ENCODE measurements at regions not wholly inside any gene's neighbourhood (a gene's known extent, or its start where the extent isn't known, plus 50 kb on each side); places are given as distances from the start of the nearest gene placed in this dataset.
"Not testable (repeated sequence)": the region's sequence is repeated elsewhere in the genome, so short reads cannot be mapped to it uniquely, and the experiment has no call there.

DNA sequence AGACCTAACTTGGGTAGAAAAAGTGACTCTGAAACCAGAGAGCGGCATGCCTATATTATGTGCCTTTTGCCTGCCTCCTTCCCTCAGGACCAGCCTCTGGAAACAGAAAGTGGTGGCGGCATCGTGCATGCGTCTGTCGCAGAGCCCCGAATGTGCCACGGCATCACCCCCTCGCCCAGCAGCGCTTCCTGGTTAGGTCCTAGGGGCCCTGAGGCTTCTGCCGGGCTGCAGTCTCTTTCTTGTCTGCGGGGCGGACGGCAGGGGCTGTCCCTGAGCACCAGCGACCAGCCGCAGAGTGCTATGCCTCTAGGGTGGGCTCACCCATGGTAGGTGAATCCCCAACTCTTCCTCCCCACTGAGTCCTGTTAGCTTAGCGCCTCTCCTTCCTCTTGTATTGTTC lies 68.7 kb downstream of the VSIG4 start:
- intact Hi-C loops (cut with DNase I) = no loop called here
- DNase-seq (ENCODE audit: low spot score) = no peak

DNA sequence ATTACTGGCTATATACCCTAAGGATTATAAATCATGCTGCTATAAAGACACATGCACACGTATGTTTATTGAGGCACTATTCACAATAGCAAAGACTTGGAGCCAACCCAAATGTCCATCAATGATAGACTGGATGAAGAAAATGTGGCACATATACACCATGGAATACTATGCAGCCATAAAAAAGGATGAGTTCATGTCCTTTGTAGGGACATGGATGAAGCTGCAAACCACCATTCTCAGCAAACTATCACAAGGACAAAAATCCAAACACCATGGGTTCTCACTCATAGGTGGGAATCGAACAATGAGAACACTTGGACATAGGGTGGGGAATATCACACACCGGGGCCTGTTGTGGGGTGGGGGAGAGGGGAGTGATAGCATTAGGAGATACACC lies 72.7 kb downstream of the VSIG4 start:
- intact Hi-C loops (cut with DNase I); DNase-seq (ENCODE audit: low spot score): not testable (repeated sequence)

DNA sequence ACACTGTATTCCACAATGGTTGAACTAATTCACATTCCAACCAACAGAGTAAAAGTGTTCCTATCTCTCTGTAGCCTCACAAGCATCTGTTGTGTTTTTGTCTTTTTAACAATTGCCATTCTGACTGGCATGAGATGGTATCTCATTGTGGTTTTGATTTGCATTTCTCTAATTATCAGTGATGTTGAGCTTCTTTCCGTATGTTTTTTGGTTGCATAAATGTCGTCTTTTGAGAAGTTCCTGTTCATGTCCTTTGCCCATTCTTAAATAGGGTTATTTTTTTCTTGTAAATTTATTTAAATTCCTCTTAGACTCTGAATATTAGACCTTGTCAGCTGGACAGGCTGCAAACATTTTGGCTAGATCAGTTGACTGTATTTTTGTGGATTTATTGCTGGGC lies 78.2 kb downstream of the VSIG4 start:
- no peak for DNase-seq (ENCODE audit: low spot score)
- intact Hi-C loops (cut with DNase I) = no loop called here

DNA sequence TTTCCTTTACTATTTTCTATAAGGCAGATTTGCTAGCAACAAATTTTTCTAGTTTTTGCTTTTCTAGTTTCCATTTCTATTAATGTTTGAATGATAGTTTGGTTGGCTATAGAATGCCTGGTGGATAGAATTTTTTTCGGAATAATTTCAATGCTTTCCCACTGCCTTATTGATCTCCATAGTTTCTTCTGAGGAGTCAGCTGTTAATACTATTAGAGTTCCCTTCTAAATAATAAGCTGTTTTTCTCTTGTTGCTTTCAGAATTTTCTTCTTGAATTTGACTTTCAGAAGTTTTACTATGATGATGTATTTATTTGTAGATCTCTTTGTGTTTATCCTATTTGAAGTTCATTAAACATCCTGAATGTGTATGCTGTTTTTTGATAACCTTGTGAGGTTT lies 91.8 kb downstream of the VSIG4 start:
- intact Hi-C loops (cut with DNase I) = no loop called here
- DNase-seq (ENCODE audit: low spot score) = no peak

DNA sequence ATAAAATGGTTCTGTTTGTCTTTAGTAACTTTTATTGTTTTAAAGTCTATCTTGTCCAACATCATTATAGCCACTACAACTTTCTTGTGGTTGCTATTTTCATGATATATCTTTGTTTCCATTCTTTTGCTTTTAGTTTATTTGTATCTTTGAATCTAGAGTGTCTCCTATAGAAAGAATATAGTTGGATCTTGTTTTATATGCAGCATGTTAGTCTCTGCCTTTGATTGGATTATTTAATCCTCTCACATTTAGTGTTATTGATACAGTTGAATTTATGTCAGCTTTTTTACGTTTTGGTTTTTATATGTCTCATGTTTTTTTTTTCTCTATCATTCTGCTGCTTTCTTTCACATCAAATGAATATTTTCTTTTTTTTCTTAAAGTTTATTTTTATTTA lies 98.1 kb downstream of the VSIG4 start:
- DNase-seq (ENCODE audit: low spot score) = no peak
- intact Hi-C loops (cut with DNase I) = no loop called here

DNA sequence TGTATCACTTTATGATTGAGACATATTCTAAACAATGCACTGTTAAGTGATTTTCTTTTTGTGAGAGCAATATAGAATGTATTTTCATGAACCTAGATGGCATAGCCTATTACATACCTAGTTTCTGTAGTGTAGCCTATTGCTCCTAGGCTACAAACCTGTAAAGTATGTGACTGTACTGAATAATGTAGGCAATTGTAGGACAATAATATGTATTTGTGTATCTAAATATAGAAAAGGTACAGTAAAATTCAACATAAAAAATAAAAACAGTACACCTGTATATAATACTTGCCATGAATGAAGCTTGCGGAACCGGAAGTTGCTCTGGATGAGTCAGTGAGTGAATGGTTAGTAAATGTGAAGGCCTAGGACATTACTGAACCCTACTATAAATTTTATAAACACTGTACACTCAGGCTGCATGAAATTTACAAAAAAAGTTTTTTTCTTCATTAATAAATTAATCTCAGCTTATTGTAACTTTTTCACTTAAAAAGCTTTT lies 106.7 kb downstream of the VSIG4 start:
- no peak for DNase-seq (ENCODE audit: low spot score)
- intact Hi-C loops (cut with DNase I) = no loop called here

DNA sequence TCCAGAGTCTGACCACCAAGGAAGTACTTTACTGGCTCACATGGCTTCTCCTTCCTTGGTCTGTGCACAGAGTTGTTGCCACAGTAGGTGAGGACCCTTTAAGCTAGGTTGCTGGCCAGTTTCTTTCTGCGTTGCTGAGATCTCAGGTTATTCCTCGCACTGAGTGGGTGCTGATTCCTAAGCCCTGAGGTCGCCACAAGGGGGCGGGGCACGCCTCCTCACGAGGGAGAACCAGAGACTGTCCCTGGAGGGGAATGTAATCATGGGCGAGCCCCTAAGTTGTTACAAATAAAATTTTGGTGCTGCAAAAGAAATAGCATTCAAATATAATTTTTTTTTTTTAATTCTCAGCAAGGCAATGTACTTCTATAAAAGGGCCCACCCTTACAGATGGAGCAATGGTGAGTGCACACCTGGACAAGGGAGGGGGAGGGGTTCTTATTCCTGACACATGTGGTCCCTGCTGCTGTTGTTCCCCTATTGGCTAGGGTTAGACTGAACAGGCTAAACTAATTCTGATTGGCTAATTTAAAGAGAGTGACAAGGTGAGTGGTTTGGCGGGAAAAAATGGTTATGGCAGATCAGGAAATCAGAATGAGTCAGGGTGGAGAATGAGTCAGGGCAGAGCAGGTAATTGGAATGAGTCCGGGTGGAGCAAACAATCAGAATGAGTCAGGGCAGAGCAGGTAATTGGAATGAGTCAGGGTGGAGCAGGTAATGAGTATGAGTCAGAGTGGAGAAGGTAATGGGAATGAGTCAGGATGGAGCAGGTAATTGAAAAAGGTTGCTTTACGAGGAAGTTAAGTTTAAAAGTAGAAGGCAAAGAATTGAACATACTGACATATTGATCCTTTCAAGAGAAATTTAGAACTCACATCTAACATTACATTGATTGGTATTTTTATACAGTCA lies 107.5 kb downstream of the VSIG4 start:
- intact Hi-C loops (cut with DNase I) = no loop called here

DNA sequence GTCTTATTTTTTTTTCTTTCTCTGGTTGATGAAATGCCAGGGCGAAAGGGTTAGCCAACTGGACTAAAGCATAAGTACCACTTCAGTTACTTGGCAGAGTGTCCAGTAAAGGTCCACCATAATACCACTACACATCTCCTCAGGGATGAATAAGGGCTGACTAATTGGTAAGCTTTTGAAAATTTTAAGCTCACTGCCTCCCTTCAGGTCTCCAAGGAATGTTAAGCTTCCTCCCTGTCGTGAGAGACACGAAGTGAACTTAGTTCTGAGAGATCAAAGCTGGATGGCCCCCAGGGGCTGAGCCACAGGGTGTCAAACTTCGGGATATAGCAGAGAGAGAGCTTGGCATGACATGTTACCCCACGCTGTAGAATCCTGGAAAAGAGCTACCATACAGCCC lies 111.4 kb downstream of the VSIG4 start:
- intact Hi-C loops (cut with DNase I) = no loop called here
- DNase-seq (ENCODE audit: low spot score) = no peak

More for the DNA sequence above, 107.5 kb downstream of the VSIG4 start:
- DNase-seq (ENCODE audit: low spot score) = no peak

DNA sequence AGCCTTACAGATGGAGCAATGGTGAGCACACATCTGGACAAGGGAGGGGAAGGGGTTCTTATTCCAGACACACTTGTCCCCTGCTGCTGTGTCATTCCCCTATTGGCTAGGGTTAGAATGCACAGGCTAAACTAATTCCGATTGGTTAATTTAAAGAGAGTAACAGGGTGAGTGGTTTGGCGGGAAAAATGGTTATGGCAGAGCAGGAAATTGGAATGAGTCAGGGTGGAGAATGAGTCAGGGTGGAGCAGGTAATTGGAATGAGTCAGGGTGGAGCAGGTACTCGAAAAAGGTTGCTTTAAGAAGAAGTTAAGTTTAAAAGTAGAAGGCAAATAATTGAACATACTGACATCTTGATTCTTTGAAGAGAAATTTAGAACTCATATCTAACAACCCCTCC lies 112.5 kb downstream of the VSIG4 start:
- intact Hi-C loops (cut with DNase I); DNase-seq (ENCODE audit: low spot score): not testable (repeated sequence)

DNA sequence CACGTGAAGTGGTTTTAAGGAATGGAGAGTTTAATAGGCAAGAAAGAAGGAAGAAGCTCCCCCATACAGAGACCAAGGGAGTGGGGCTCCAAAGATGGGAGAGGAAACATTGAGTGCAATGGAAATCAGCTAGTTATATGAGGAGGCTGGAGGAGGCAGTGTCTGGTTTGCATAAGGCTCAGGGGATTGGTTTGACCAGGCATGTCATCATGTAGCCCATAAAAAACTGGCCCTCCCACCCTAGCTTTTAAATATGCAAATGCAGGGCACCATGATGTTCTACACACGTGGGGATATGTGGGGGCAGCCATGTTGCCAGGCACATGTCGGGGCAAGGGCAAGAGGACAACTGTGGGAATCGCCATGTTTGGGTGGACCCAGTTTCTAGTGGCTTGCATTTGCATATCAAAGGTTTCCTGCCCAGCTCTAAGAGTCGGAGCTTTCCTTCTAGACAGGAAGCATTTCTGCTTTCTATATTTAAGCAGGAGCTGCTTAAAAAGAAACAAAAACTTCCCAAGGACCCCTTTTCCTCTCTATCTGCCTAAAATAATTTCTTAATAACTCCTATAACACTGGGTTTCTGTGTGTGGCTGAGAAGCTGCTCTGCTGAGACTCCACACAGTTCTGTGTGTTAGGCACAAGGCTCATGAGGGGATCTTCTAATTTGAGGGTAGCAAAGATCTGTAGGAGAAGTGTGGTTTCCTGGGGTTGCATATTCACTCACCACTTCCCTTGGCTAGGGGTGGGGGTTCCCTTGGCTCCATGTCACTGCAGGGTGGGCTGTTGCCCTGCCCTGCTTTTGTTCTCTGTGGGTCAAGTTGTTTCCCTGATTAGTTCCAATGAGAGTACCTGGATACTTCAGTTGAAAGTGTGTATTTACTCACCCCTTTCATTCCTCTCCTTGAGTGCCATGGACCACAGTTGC lies 113.5 kb downstream of the VSIG4 start:
- intact Hi-C loops (cut with DNase I) = no loop called here

DNA sequence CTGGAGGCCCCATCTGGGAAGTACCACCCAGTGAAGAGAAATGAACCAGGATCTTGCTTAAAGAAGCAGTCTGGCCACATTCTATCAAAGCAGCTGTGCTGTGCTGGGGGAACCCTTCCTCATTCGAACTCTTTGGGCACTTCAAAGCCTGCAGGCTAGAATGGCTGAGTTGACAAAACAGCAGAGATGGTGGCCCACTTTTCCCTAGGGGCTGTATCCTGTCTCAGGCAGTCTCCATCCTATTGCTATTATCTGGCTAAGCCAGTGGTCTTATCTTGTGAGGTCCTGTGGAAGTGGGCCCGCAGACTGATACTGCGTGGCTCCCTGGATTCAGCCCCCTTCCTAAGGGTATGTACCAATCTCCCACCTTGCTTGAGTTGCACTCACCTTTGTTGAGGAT lies 114.3 kb downstream of the VSIG4 start:
- intact Hi-C loops (cut with DNase I) = no loop called here
- DNase-seq (ENCODE audit: low spot score) = no peak

More for the DNA sequence above, 113.5 kb downstream of the VSIG4 start:
- DNase-seq (ENCODE audit: low spot score) = no peak

DNA sequence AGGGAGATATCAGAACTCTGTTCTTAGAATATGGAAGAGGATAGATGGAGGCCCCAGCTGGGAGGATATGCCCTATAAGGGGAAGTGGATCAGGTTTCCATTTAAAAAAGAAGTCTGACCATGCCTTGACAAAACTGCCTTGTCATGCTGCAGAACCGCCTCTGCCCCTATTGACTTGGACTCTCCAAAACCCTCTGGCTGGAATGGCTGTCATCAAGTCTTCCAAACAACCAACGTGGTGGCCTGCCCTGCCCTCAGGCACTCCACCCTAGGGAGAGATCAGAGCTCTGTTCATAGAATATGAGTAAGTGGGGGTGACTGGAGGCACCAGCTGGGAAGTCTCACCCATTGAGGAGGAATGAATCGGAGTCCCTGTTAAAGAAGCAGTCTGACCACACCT lies 114.9 kb downstream of the VSIG4 start:
- intact Hi-C loops (cut with DNase I) = no loop called here
- DNase-seq (ENCODE audit: low spot score) = no peak

DNA sequence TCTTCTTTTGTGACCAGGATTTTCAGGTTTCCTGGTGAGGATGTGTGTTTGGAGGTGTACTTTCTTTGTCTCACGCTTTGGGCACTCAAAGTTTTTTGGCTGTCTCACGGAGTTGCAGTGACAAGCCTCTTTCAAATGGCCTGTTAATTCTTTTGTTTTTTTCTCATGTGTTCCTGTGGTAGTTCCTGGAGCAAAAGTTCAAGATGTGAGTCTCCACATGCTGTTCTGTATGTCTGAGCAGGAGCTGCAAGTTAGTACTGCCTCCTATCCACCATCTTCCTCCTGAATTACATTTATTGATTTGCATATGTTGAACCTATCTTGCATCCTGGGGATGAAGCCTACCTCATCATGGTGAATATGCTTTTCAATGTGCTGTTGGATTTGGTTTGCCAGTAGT lies 118.5 kb downstream of the VSIG4 start:
- no peak for DNase-seq (ENCODE audit: low spot score)
- intact Hi-C loops (cut with DNase I) = no loop called here

DNA sequence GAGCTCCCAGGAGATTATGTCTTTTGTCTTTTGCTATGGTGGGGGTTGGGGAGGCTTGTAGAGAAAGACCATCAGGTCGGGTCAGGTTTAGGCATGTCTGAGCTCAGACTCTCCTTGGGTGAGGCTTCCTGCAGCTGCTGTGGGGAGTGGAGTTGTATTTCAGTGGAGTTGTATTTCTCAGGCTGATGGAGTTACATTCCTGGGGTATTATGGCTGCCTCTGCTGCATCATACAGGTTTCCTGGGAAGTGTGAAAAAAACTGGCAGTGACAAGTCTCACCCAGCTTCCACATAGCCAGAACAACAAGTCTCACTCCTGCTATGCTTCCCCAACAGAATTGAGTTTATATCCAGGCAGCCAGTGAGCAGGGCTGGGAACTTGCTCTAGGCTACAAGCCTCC lies 119.3 kb downstream of the VSIG4 start:
- DNase-seq (ENCODE audit: low spot score) = no peak
- intact Hi-C loops (cut with DNase I) = no loop called here

DNA sequence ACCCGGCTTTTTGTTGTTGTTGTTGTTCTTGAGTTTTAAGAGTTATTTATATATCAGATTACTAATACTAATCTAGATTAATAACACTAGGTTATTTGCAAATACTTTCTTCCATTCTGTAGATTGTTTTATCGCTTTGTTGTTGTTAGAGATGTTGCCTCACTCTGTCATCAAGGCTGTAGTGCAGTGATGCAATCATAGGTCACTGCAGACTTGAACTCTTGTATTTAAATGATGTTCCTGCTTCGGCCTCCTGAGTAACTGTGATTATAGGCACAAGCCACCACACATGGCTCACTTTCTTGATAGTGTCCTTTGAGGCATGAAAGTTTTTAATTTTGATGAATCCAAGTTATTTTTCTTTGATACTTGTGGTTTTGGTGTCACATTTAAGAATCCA lies 129.0 kb downstream of the VSIG4 start:
- DNase-seq (ENCODE audit: low spot score) = no peak
- intact Hi-C loops (cut with DNase I) = no loop called here

DNA sequence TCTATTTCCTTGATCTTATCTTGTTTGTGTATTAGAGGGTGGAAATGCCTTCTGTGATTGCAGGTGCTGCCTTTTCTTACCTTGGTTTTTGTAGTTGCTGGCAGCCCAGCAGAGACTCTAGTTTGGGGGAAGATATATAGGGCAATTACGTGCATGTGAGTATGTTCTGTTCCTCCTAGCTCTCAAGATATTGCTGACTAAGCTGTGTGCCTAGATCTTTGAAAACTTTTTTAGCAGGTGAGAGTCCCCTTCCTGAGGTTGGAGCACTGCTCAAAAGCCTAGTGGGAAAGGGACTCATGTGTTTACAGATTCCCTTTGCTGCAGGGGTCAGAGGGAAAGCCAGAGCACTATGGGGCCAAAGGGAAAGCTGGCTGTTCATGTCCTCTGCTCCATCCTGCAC lies 136.1 kb downstream of the VSIG4 start:
- no peak for DNase-seq (ENCODE audit: low spot score)
- intact Hi-C loops (cut with DNase I) = no loop called here

DNA sequence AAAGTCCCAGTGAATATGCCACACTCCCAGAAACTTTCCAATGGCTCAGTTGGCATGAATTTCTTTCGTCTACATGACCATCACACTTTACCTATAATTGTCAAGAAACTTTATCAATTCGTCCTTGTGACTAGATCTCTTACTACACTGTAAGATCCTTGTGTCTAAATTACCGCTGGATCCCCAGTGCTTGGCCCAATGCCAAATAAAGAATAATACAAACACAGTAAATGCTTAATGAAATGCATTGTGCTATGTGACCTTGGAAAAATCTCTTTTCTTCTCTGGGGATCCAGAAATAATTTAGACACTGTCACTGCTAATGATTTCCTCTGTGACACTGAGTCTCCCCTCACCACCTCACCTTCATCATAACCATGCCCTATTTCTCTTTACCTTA lies 137.9 kb downstream of the VSIG4 start:
- no peak for DNase-seq (ENCODE audit: low spot score)
- intact Hi-C loops (cut with DNase I) = no loop called here

DNA sequence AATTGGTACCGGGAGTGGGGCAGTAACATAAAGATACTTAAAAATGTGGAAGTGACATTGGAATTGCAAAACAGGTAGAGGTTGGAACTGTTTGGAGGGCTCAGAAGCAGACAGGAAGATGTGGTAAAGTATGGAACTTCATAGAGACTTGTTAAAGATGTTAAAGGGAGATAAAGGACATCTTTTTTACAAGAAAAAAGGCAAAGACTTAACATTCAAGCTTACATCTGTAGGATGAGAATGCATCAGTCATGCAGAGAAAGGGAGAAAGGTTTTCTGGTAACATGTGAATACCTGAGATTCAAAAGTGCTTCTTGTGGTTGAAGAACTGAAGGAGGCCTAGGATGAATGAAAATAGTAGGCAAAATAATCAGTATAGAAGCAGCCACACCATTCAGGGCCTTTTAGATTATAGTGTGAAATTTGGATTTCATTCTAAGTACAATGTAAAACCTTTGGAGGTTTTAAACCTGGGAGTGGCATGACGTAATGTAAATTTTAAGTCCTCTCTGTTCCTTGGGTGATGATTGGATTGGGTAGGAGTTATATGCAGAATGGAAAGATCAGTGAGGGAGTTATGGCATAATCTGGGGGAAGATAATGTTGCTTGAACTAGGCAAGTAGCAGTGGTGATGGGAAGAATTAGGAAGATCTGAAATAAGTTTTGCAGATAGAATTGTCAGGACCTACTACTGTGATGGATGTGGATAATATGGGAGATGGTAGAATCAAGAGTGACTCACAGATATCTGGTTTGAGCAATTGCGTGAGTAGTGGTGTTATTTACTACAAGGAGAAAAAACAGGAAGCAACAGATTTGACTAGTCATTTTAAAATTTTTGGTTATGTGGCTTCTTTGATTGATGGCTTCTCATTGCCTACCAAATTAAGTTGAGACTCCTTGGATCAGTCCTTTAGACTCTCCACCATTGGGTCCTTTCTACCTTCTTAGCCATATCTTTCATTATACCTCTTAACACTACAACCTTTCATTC lies 138.7 kb downstream of the VSIG4 start:
- no peak for DNase-seq (ENCODE audit: low spot score)
- intact Hi-C loops (cut with DNase I) = no loop called here

DNA sequence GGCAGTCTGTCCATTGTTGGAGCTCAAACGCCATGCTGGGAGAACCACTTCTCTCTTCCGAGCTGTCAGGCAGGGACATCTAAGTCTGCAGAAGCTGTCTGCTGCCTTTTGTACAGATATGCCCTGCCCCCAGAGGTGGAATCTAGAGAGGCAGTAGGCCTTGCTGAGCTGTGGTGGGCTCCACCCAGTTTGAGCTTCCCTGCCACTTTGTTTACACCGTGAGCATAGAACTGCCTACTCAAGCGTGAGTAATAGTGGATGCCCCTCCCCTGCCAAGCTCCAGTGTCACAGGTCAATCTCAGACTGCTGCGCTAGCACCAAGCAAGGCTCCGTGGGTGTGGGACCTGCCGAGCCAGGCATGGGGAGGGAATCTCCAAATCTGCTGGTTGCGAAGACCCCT lies 145.7 kb downstream of the VSIG4 start:
- intact Hi-C loops (cut with DNase I) = no loop called here
- no peak for DNase-seq (ENCODE audit: low spot score)
